Spinal cord (tissue), 9 donors: ENCODE measurements at regions not wholly inside any gene's neighbourhood (a gene's known extent, or its start where the extent isn't known, plus 50 kb on each side); places are given as distances from the start of the nearest gene placed in this dataset.

Experiments
- DNase-seq, 6 donors: peaks; one replicate each; pipeline versions ENCODE4 v3.0.0 to v3.0.0-alpha.2; 2013 to 2015; ENCODE audit warnings: low spot score in 6 of 6, low read depth in 4 of 6
- H3K27ac ChIP-seq: one replicate; pipeline ENCODE4 v1.5.1; 2013; ENCODE audit warnings: low read depth, low read length, control low read depth
- H3K27me3 ChIP-seq: one replicate; pipeline ENCODE4 v1.6.1; 2013; ENCODE audit warnings: low read length; ENCODE audit not compliant: control insufficient read depth, insufficient read depth
- H3K36me3 ChIP-seq: one replicate; pipeline ENCODE4 v1.6.1; 2013; ENCODE audit warnings: low read length; ENCODE audit not compliant: control insufficient read depth, insufficient read depth
- H3K4me1 ChIP-seq: one replicate; pipeline ENCODE4 v1.6.1; 2013; ENCODE audit warnings: low read length; ENCODE audit not compliant: control insufficient read depth, insufficient read depth
- H3K4me3 ChIP-seq: one replicate; pipeline ENCODE4 v1.5.1; 2013; ENCODE audit warnings: low read depth, low read length, control low read depth
- H3K9me3 ChIP-seq: one replicate; pipeline ENCODE4 v1.6.1; 2013; ENCODE audit warnings: low read length; ENCODE audit not compliant: control insufficient read depth, insufficient read depth
- WGBS: methylation state at CpG from one replicate; pipeline ENCODE4 v1.1.5; 2013; ENCODE audit warnings: missing lambda C conversion rate; ENCODE audit not compliant: insufficient coverage; 5-methylcytosine and 5-hydroxymethylcytosine counted together
- donor health status: healthy.

GRCh38 chr1:232282498-232282897 lies 347.4 kb downstream of the SIPA1L2 start:
- Histone ChIP-seq H3K27me3 (no peaks in the 10 kb centered on the region), H3K27ac (no peak overlapping the region), H3K36me3 (no peaks in the 10 kb centered on the region), H3K4me3 (no peak overlapping the region), H3K4me1 (peaks cover 2% of the 10 kb centered on the region), H3K9me3 (no peaks in the 10 kb centered on the region)
- no CpG with 5 or more reads among the region's 1 CpG for WGBS
- DNase-seq: no peak

- no peaks in the 10 kb centered on the region for H3K36me3 ChIP-seq
- DNase-seq: no peak
- WGBS: 70% methylated on average over 4 of the region's 4 CpGs
Observed at GRCh38 chr1:232280910-232281309, 349.0 kb downstream of the SIPA1L2 start.

GRCh38 chr1:232279909-232280400 lies 350.0 kb downstream of the SIPA1L2 start:
- peak in 1 of 6 donors; percentile 35 for DNase-seq

More at GRCh38 chr1:232280910-232281309, 349.0 kb downstream of the SIPA1L2 start:
- Histone ChIP-seq H3K27me3 (no peaks in the 10 kb centered on the region), H3K4me3 (no peak overlapping the region), H3K9me3 (no peaks in the 10 kb centered on the region), H3K27ac (no peak overlapping the region), H3K4me1 (peaks cover 2% of the 10 kb centered on the region)

GRCh38 chr1:232278925-232279324 lies 351.0 kb downstream of the SIPA1L2 start:
- DNase-seq: no peak
- H3K27ac ChIP-seq: no peak overlapping the region
- no peaks in the 10 kb centered on the region for H3K9me3 ChIP-seq
- peaks cover 2% of the 10 kb centered on the region for H3K4me1 ChIP-seq
- no peaks in the 10 kb centered on the region for H3K27me3 ChIP-seq
- no peak overlapping the region for H3K4me3 ChIP-seq
- WGBS: 88% methylated on average over 1 of the region's 1 CpG
- no peaks in the 10 kb centered on the region for H3K36me3 ChIP-seq

More at GRCh38 chr1:232279909-232280400, 350.0 kb downstream of the SIPA1L2 start:
- Histone ChIP-seq H3K27me3 (no peaks in the 10 kb centered on the region), H3K4me3 (no peak overlapping the region), H3K4me1 (peaks cover 2% of the 10 kb centered on the region), H3K36me3 (no peaks in the 10 kb centered on the region), H3K9me3 (no peaks in the 10 kb centered on the region), H3K27ac (no peak overlapping the region)
- 52% methylated on average over 2 of the region's 3 CpGs for WGBS

- Histone ChIP-seq H3K27ac (no peak overlapping the region), H3K27me3 (no peaks in the 10 kb centered on the region), H3K9me3 (no peaks in the 10 kb centered on the region), H3K36me3 (no peaks in the 10 kb centered on the region), H3K4me1 (no peaks in the 10 kb centered on the region), H3K4me3 (no peak overlapping the region)
- WGBS: 80% methylated on average over 1 of the region's 1 CpG
- no peak for DNase-seq
Observed at GRCh38 chr1:232276651-232277050, 353.3 kb downstream of the SIPA1L2 start.

- 90% methylated on average over 2 of the region's 11 CpGs for WGBS
- Histone ChIP-seq H3K27me3 (no peaks in the 10 kb centered on the region), H3K4me3 (no peak overlapping the region), H3K4me1 (no peaks in the 10 kb centered on the region), H3K36me3 (no peaks in the 10 kb centered on the region), H3K27ac (no peak overlapping the region), H3K9me3 (no peaks in the 10 kb centered on the region)
- DNase-seq: no peak
Observed at GRCh38 chr1:232274999-232275710, 354.8 kb downstream of the SIPA1L2 start.

GRCh38 chr1:232274236-232274855 lies 355.6 kb downstream of the SIPA1L2 start:
- Histone ChIP-seq H3K27ac (no peak overlapping the region), H3K27me3 (no peaks in the 10 kb centered on the region), H3K9me3 (no peaks in the 10 kb centered on the region), H3K4me1 (no peaks in the 10 kb centered on the region), H3K4me3 (no peak overlapping the region), H3K36me3 (no peaks in the 10 kb centered on the region)
- no peak for DNase-seq
- 60% methylated on average over 1 of the region's 4 CpGs for WGBS

GRCh38 chr1:232273011-232273410 lies 356.9 kb downstream of the SIPA1L2 start:
- Histone ChIP-seq H3K4me3 (no peak overlapping the region), H3K4me1 (no peaks in the 10 kb centered on the region), H3K9me3 (no peaks in the 10 kb centered on the region), H3K27me3 (no peaks in the 10 kb centered on the region), H3K36me3 (no peaks in the 10 kb centered on the region), H3K27ac (no peak overlapping the region)
- WGBS: 94% methylated on average over 3 of the region's 4 CpGs
- DNase-seq: no peak

- DNase-seq: peak in 1 of 6 donors; percentile 15
- no peaks in the 10 kb centered on the region for H3K27me3 ChIP-seq
- H3K9me3 ChIP-seq: no peaks in the 10 kb centered on the region
- no peak overlapping the region for H3K4me3 ChIP-seq
- H3K27ac ChIP-seq: peak overlapping the region; percentile 34
- no peaks in the 10 kb centered on the region for H3K36me3 ChIP-seq
- WGBS: 89% methylated on average over 8 of the region's 10 CpGs
- H3K4me1 ChIP-seq: no peaks in the 10 kb centered on the region
Observed at GRCh38 chr1:232271991-232272589, 357.8 kb downstream of the SIPA1L2 start.
